PC-9 (cell line): ENCODE measurements at regions not wholly inside any gene's neighbourhood (a gene's known extent, or its start where the extent isn't known, plus 50 kb on each side); places are given as distances from the start of the nearest gene placed in this dataset.

Experiments used
- BruUV-seq: library from RNA; stranded (reverse); fragments of 400-500 nt; replicated peaks from 2 replicates; lab custom pipeline; 2021; lab: Mats Ljungman, UMichigan
- CTCF ChIA-PET: fragments of 300-600 bp; sonication (Branson Sonifier 250); formaldehyde crosslinking; loops from one replicate; lab custom pipeline; 2022; ENCODE audit warnings: antibody characterized with exemption; lab: Charles Lee
- POLR2A ChIA-PET: fragments of 300-600 bp; sonication (Branson Sonifier 250); formaldehyde crosslinking; loops from one replicate; lab custom pipeline; 2022; ENCODE audit warnings: antibody characterized with exemption; ENCODE audit not compliant: unreplicated experiment; lab: Charles Lee
- DNase-seq, 2 experiments: peaks; one replicate each; pipeline versions ENCODE4 v3.0.0 to v3.0.0-alpha.2; 2015 to 2022; ENCODE audit warnings: mixed read lengths in 1 of 2
- H2AFZ ChIP-seq: fragments of 200-600 bp; sonication (generic); 2 replicates; pipeline ENCODE4 v1.8.1; 2017; ENCODE audit warnings: antibody characterized with exemption
- H3F3A ChIP-seq: fragments of 200-600 bp; sonication (generic); 2 replicates; pipeline ENCODE4 v1.8.1; 2017; ENCODE audit warnings: antibody characterized with exemption, mild to moderate bottlenecking, low read depth; ENCODE audit not compliant: insufficient read depth
- H3K27ac ChIP-seq: fragments of 200-600 bp; sonication (generic); 2 replicates; pipeline ENCODE4 v1.6.1; 2016; ENCODE audit warnings: mixed run types
- H3K27me3 ChIP-seq: fragments of 200-600 bp; sonication (generic); 2 replicates; pipeline ENCODE4 v1.6.1; 2016; ENCODE audit warnings: low read depth, mixed run types; ENCODE audit not compliant: insufficient read depth
- H3K36me3 ChIP-seq: fragments of 200-600 bp; sonication (generic); 2 replicates; pipeline ENCODE4 v1.6.1; 2016; ENCODE audit warnings: low read depth, mixed run types
- H3K4me1 ChIP-seq: fragments of 200-600 bp; sonication (generic); replicated peaks from 2 replicates; pipeline ENCODE4 v1.6.1; 2016; ENCODE audit warnings: mixed run types; ENCODE audit not compliant: insufficient read depth
- H3K4me2 ChIP-seq: fragments of 200-600 bp; sonication (generic); 2 replicates; pipeline ENCODE4 v1.6.1; 2017; ENCODE audit warnings: mixed run types
- H3K4me3 ChIP-seq: fragments of 200-600 bp; sonication (generic); 2 replicates; pipeline ENCODE4 v1.6.1; 2016; ENCODE audit warnings: mixed run types
- H3K79me2 ChIP-seq: fragments of 200-600 bp; sonication (generic); 2 replicates; pipeline ENCODE4 v1.6.1; 2017; ENCODE audit warnings: low read depth, mixed run types
- H3K9me2 ChIP-seq: fragments of 200-600 bp; sonication (generic); 2 replicates; pipeline ENCODE4 v1.8.1; 2017; ENCODE audit warnings: mild to moderate bottlenecking; ENCODE audit not compliant: insufficient read depth
- H3K9me3 ChIP-seq: fragments of 200-600 bp; sonication (generic); 2 replicates; pipeline ENCODE4 v1.8.1; 2016; ENCODE audit warnings: low read depth; ENCODE audit not compliant: insufficient read depth
- H4K20me1 ChIP-seq: fragments of 200-600 bp; sonication (generic); 2 replicates; pipeline ENCODE4 v1.8.1; 2017; ENCODE audit not compliant: insufficient read depth
- EZH2 ChIP-seq: fragments of 200-600 bp; sonication (generic); IDR thresholded peaks from 2 replicates; pipeline ENCODE4 v1.8.0; 2017; ENCODE audit warnings: antibody characterized with exemption, low read depth
- intact Hi-C: fragments of 100-400 bp; cut with micrococcal nuclease; formaldehyde crosslinking; loops from one replicate; pipeline ENCODE4 v1.10.0; 2022; ENCODE audit not compliant: unreplicated experiment
- TF ChIP-seq, protein P1 (sequence below): fragments of 200-600 bp; sonication (generic); conservative IDR thresholded peaks from 2 replicates; pipeline ENCODE4 v1.6.1; 2017; ENCODE audit warnings: mixed run types, antibody characterized with exemption, mild to moderate bottlenecking, moderate library complexity

DNA sequence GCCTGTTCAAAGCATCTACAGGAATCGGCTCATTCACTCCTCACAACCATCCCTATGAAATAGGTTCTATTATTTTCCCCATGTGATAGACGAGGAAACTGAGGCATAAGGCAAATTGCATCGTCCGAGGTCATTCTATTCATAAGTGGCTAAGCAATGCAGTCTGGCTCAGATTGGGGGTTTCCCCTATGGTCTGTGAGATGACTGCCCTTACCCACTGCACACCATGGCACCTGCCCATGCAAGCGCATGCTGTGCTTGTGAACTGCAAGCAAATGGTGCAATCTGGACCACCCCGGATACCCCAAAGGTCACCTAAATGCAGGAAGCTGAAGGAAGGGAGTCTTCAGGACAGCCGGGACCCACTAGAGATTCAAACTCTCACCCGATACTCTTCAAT is 123.4 kb upstream of the SOD1 start:
- no peaks in the 10 kb centered on the region for H3K36me3 ChIP-seq
- H3K4me2 ChIP-seq, result no peak overlapping the region
- POLR2A ChIA-PET, result no interaction called here
- H3K4me1 ChIP-seq, result no peaks in the 10 kb centered on the region
- CTCF ChIA-PET, result no interaction called here
- no TSS peak for BruUV-seq
- no peaks in the 10 kb centered on the region for H3K79me2 ChIP-seq
- no peak overlapping the region for H3K4me3 ChIP-seq
- no peaks in the 10 kb centered on the region for H3K9me3 ChIP-seq
- H2AFZ ChIP-seq, result no peak overlapping the region
- no peaks in the 10 kb centered on the region for H3K9me2 ChIP-seq
- H3K27ac ChIP-seq, result no peak overlapping the region
- no peaks in the 10 kb centered on the region for H3F3A ChIP-seq
- no peak for DNase-seq
- TF ChIP-seq, protein P1, sequence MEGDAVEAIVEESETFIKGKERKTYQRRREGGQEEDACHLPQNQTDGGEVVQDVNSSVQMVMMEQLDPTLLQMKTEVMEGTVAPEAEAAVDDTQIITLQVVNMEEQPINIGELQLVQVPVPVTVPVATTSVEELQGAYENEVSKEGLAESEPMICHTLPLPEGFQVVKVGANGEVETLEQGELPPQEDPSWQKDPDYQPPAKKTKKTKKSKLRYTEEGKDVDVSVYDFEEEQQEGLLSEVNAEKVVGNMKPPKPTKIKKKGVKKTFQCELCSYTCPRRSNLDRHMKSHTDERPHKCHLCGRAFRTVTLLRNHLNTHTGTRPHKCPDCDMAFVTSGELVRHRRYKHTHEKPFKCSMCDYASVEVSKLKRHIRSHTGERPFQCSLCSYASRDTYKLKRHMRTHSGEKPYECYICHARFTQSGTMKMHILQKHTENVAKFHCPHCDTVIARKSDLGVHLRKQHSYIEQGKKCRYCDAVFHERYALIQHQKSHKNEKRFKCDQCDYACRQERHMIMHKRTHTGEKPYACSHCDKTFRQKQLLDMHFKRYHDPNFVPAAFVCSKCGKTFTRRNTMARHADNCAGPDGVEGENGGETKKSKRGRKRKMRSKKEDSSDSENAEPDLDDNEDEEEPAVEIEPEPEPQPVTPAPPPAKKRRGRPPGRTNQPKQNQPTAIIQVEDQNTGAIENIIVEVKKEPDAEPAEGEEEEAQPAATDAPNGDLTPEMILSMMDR, result no peak
- no peak for TF ChIP-seq EZH2
- intact Hi-C loops, result no loop called here
- no peaks in the 10 kb centered on the region for H3K27me3 ChIP-seq
- no peaks in the 10 kb centered on the region for H4K20me1 ChIP-seq

DNA sequence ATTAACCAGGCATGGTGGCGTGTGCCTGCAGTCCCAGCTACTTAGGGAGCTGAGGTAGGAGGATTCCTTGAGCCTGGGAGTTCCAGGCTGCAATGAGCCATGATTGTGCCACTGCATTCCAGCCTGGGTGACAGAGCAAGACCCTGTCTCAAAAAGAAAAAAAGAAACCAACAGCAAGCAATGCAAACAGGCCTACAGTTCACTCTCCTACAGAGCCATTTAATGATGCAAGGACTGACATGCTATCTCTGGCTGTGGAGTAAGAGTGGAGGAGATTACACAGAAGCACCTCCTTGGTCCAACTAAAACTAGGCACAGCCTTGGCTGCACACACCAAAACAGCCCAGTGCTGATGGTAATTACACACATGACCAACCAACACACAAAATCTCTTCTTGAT is 127.5 kb upstream of the SOD1 start:
- TF ChIP-seq, protein P1, result no peak
- TF ChIP-seq EZH2, result no peak
- Histone ChIP-seq H3K4me1 (peaks cover 13% of the 10 kb centered on the region; the same call in 1 of the 2 replicates), H3K27me3 (no peaks in the 10 kb centered on the region), H3K36me3 (no peaks in the 10 kb centered on the region), H3K4me2 (no peak overlapping the region), H3K9me2 (no peaks in the 10 kb centered on the region), H2AFZ (no peak overlapping the region), H3K27ac (no peak overlapping the region), H3K9me3 (no peaks in the 10 kb centered on the region), H3K4me3 (no peak overlapping the region), H4K20me1 (no peaks in the 10 kb centered on the region), H3K79me2 (no peaks in the 10 kb centered on the region), H3F3A (no peaks in the 10 kb centered on the region)
- intact Hi-C loops, result no loop called here
- CTCF ChIA-PET, result no interaction called here
- POLR2A ChIA-PET, result no interaction called here
- DNase-seq, result no peak
- no TSS peak for BruUV-seq

DNA sequence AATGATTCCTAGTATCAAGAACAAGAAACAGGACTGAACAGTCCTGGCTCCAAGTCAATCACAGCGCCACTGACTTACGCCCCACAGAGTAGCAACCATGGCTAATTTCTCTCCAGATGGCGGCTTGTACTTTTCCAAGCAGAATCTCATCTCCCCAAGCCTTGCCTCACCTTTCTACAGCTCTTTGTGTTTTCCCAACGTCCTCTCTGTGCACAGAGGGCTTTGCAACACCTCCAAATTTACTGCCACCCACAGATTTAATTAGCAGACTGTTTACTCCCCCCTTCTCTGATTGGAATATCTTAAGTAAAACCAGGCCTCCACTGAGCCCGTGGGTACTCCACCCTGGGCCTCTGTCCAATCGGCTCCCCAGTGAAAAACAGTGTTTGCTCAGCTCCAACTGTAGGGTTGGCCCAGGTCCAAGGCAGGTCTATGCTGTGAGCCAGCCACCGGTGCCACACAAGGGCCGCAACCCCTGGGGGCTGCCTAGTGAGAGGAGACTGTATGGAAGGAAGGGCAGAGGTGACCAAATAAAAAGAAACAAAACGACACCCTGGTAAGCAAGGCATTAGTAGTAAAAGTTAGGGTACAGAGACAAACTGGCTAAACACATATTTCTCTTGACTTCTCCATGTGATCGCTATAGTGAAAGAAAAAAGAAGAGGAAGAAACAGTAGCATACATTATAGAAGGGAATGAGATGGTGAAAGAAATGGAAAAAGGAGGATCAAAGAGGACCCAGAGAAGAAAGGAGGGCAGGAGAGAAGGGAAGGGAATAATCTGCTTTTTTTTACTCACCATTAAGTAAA is 128.4 kb upstream of the SOD1 start:
- Histone ChIP-seq H3K36me3 (no peaks in the 10 kb centered on the region), H3K4me1 (peaks cover 18% of the 10 kb centered on the region), H3K4me3 (no peak overlapping the region), H4K20me1 (no peaks in the 10 kb centered on the region), H3K27ac (no peak overlapping the region), H3K9me3 (no peaks in the 10 kb centered on the region), H3K79me2 (no peaks in the 10 kb centered on the region), H2AFZ (no peak overlapping the region), H3F3A (no peaks in the 10 kb centered on the region; the same call in 1 of the 2 replicates), H3K9me2 (no peaks in the 10 kb centered on the region), H3K27me3 (no peaks in the 10 kb centered on the region), H3K4me2 (no peak overlapping the region)
- intact Hi-C loops, result no loop called here
- POLR2A ChIA-PET, result no interaction called here
- DNase-seq, result no peak
- TF ChIP-seq EZH2, result no peak
- TF ChIP-seq, protein P1, result no peak
- CTCF ChIA-PET, result interaction anchor here (0.7 kb wide), 1 partner anchor 22 kb away, joined by 12 read pairs; no protein-coding TSS in a partner anchor
- BruUV-seq, result no TSS peak
